HG02885 (cell line): ENCODE measurements at regions not wholly inside any gene's neighbourhood (a gene's known extent, or its start where the extent isn't known, plus 50 kb on each side); places are given as distances from the start of the nearest gene placed in this dataset.

Source experiments
- ATAC-seq: cut with Tn5 transposase; IDR thresholded peaks from one replicate; pipeline ENCODE4 v1.9.1; 2021; ENCODE audit warnings: mild to moderate bottlenecking; ENCODE audit not compliant: unreplicated experiment, poor library complexity

GRCh38 chr6:113437566-113437965, 419.6 kb upstream of the MARCKS start:
- ATAC-seq = no peak

- ATAC-seq = no peak
These were observed 417.3 kb upstream of the MARCKS start for GRCh38 chr6:113439866-113440265.

- no peak for ATAC-seq
These were observed 415.1 kb upstream of the MARCKS start for GRCh38 chr6:113442040-113442439.

- ATAC-seq = no peak
These were observed 411.9 kb upstream of the MARCKS start for GRCh38 chr6:113445201-113445600.

- ATAC-seq = no peak
These were observed 409.9 kb upstream of the MARCKS start for GRCh38 chr6:113447088-113447831.

- no peak for ATAC-seq
These were observed 408.1 kb upstream of the MARCKS start for GRCh38 chr6:113449051-113449450.

GRCh38 chr6:113450061-113450465, 407.1 kb upstream of the MARCKS start:
- ATAC-seq = no peak

- ATAC-seq = no peak
These were observed 406.1 kb upstream of the MARCKS start for GRCh38 chr6:113451049-113451448.

- no peak for ATAC-seq
These were observed 399.9 kb upstream of the MARCKS start for GRCh38 chr6:113457198-113457597.

GRCh38 chr6:113457751-113458150, 399.4 kb upstream of the MARCKS start:
- ATAC-seq = no peak

GRCh38 chr6:113458368-113459010, 398.7 kb upstream of the MARCKS start:
- ATAC-seq = no peak

- no peak for ATAC-seq
These were observed 395.8 kb upstream of the MARCKS start for GRCh38 chr6:113461153-113461932.

- ATAC-seq = no peak
These were observed 392.6 kb upstream of the MARCKS start for GRCh38 chr6:113464536-113464935.

- ATAC-seq = no peak
These were observed 392.2 kb upstream of the MARCKS start for GRCh38 chr6:113464960-113465359.

- ATAC-seq = no peak
These were observed 390.6 kb upstream of the MARCKS start for GRCh38 chr6:113466526-113466925.

- no peak for ATAC-seq
These were observed 381.8 kb upstream of the MARCKS start for GRCh38 chr6:113475392-113475791.

- ATAC-seq = no peak
These were observed 380.0 kb upstream of the MARCKS start for GRCh38 chr6:113476937-113477839.

GRCh38 chr6:113480616-113481015, 376.5 kb upstream of the MARCKS start:
- no peak for ATAC-seq

GRCh38 chr6:113481458-113481857, 375.7 kb upstream of the MARCKS start:
- ATAC-seq = no peak

- ATAC-seq = peak; percentile 66
These were observed 375.2 kb upstream of the MARCKS start for GRCh38 chr6:113481910-113482309.
